IMR-90 (cell line): ENCODE measurements at regions not wholly inside any gene's neighbourhood (a gene's known extent, or its start where the extent isn't known, plus 50 kb on each side); places are given as distances from the start of the nearest gene placed in this dataset.

Source experiments
- BHLHE40 ChIP-seq: fragments of 150-350 bp; IDR thresholded peaks from 2 replicates; pipeline ENCODE4 v1.6.1; 2016; ENCODE audit warnings: mild to moderate bottlenecking, low read depth, low read length
- CEBPB ChIP-seq: IDR thresholded peaks from 2 replicates; pipeline ENCODE4 v1.6.1; 2012; ENCODE audit warnings: low read depth, low read length, improper control_type of control experiment
- CTCF ChIP-seq: conservative IDR thresholded peaks from 2 replicates; pipeline ENCODE4 v1.5.1; 2012; ENCODE audit warnings: mild to moderate bottlenecking, low read depth, low read length, improper control_type of control experiment
- POLR2A ChIP-seq: IDR thresholded peaks from 2 replicates; pipeline ENCODE4 v1.6.1; 2012; ENCODE audit warnings: mild to moderate bottlenecking, low read depth, low read length

- TF ChIP-seq CTCF (no peak), POLR2A (no peak), BHLHE40 (no peak), CEBPB (no peak)
Measured at GRCh38 chr5:66452109-66452508, 144.1 kb upstream of the MAST4 start.
